ENCODE measurements at regions not wholly inside any gene's neighbourhood (a gene's known extent, or its start where the extent isn't known, plus 50 kb on each side); places are given as distances from the start of the nearest gene placed in this dataset.

DNA sequence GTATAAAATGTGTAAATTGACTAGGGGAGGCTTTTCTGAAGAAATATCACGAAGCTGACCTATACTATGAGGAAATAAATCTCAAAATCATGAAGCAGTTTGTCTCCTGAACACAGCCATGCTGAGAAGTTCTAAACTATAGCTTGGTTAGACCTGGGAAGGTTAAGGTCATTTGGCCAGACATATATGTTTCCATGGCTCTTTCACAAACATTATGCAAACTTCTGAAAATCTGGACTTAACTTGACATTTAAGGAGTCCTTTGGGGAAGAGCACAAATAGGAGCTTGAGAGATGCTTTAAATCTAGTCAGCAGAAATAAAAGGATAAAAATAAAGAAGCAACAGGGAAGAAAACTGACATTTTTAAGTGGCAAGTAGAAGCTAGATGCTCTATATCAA lies 115.9 kb upstream of the MEOX2 start:
- TF ChIP-seq POLR2A (IDR thresholded peaks at IDR 0.05; ENCODE audit: low read length) (no peak), GATA1 (IDR thresholded peaks at IDR 0.05; ENCODE audit: low read depth, low read length) (no peak)
